ENCODE measurements at regions not wholly inside any gene's neighbourhood (a gene's known extent, or its start where the extent isn't known, plus 50 kb on each side); places are given as distances from the start of the nearest gene placed in this dataset.

- Histone ChIP-seq H3F3A (ENCODE audit: insufficient read depth) (no peaks in the 10 kb centered on the region), H3K79me2 (ENCODE audit: insufficient read depth, low read length) (no peaks in the 10 kb centered on the region), H3K4me2 (ENCODE audit: low read depth, low read length, poor library complexity, severe bottlenecking) (no peak overlapping the region), H3K27me3 (ENCODE audit: low read length) (no peaks in the 10 kb centered on the region), H3K4me3 (ENCODE audit: insufficient read depth, low read length, poor library complexity, severe bottlenecking) (no peak overlapping the region), H3K27ac (ENCODE audit: low read depth, low read length) (no peak overlapping the region), H3K9me3 (ENCODE audit: insufficient read depth, low read length) (no peaks in the 10 kb centered on the region), H3K9ac (ENCODE audit: low read length) (no peak overlapping the region), H4K20me1 (ENCODE audit: low read depth, low read length) (no peaks in the 10 kb centered on the region), H3K9me2 (replicated peaks; ENCODE audit: insufficient read depth, low read length) (no peaks in the 10 kb centered on the region), H2AFZ (ENCODE audit: low read depth, low read length, severe bottlenecking) (no peak overlapping the region), H3K36me3 (ENCODE audit: low read length) (no peaks in the 10 kb centered on the region)
- TF ChIP-seq CTCF (IDR thresholded peaks at IDR 0.05; ENCODE audit: insufficient read depth, low read length, poor library complexity, severe bottlenecking) (no peak), EZH2phosphoT487 (conservative IDR thresholded peaks at IDR 0.05; ENCODE audit: low read length) (no peak)
Observed at GRCh38 chr2:82674652-82675051, 1784.4 kb downstream of the SUCLG1 start.

- no peaks in the 10 kb centered on the region for H3K79me2 ChIP-seq (ENCODE audit: insufficient read depth, low read length)
- H3K9ac ChIP-seq (ENCODE audit: low read length) = no peak overlapping the region
- no peak overlapping the region for H3K4me2 ChIP-seq (ENCODE audit: low read depth, low read length, poor library complexity, severe bottlenecking)
- no peaks in the 10 kb centered on the region for H3K9me3 ChIP-seq (ENCODE audit: insufficient read depth, low read length)
- H3F3A ChIP-seq (ENCODE audit: insufficient read depth) = no peaks in the 10 kb centered on the region
- no peaks in the 10 kb centered on the region for H3K9me2 ChIP-seq (replicated peaks; ENCODE audit: insufficient read depth, low read length)
- no peaks in the 10 kb centered on the region for H3K27me3 ChIP-seq (ENCODE audit: low read length)
- no peak overlapping the region for H3K4me3 ChIP-seq (ENCODE audit: insufficient read depth, low read length, poor library complexity, severe bottlenecking)
- H3K27ac ChIP-seq (ENCODE audit: low read depth, low read length) = no peak overlapping the region
- H3K36me3 ChIP-seq (ENCODE audit: low read length) = no peaks in the 10 kb centered on the region
- TF ChIP-seq EZH2phosphoT487 (conservative IDR thresholded peaks at IDR 0.05; ENCODE audit: low read length) (no peak), CTCF (IDR thresholded peaks at IDR 0.05; ENCODE audit: insufficient read depth, low read length, poor library complexity, severe bottlenecking) (no peak)
- no peaks in the 10 kb centered on the region for H4K20me1 ChIP-seq (ENCODE audit: low read depth, low read length)
- H2AFZ ChIP-seq (ENCODE audit: low read depth, low read length, severe bottlenecking) = no peak overlapping the region
Observed at GRCh38 chr2:82667491-82667890, 1791.6 kb downstream of the SUCLG1 start.

DNA sequence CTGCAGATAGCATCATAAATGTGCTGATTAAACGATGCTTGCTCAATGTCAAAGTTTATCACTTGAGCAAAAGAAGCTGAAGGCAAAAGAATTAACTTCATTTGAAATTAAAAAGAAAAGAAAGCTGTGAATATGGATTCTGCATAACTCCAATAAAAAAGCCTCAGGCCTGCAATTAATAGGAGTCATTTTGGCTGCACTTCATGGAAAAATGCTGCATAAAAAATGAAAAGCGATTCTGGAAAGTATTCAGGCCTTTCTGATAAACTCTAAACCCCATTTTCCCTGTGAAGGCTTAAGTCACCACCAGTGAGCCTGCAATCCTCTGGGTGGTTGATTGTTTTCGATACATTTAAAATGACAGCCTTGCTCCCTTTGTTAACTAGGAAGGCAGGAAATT lies 1793.4 kb downstream of the SUCLG1 start:
- H3K4me2 ChIP-seq (ENCODE audit: low read depth, low read length, poor library complexity, severe bottlenecking) = no peak overlapping the region
- H3K27ac ChIP-seq (ENCODE audit: low read depth, low read length) = no peak overlapping the region
- no peak for TF ChIP-seq CTCF (IDR thresholded peaks at IDR 0.05; ENCODE audit: insufficient read depth, low read length, poor library complexity, severe bottlenecking)
- TF ChIP-seq EZH2phosphoT487 (conservative IDR thresholded peaks at IDR 0.05; ENCODE audit: low read length) = no peak

More for the DNA sequence above, 1793.4 kb downstream of the SUCLG1 start:
- Histone ChIP-seq H3K9me2 (replicated peaks; ENCODE audit: insufficient read depth, low read length) (no peaks in the 10 kb centered on the region), H2AFZ (ENCODE audit: low read depth, low read length, severe bottlenecking) (no peak overlapping the region), H3K9me3 (ENCODE audit: insufficient read depth, low read length) (no peaks in the 10 kb centered on the region), H3K9ac (ENCODE audit: low read length) (no peak overlapping the region), H3K79me2 (ENCODE audit: insufficient read depth, low read length) (no peaks in the 10 kb centered on the region), H4K20me1 (ENCODE audit: low read depth, low read length) (no peaks in the 10 kb centered on the region), H3K4me3 (ENCODE audit: insufficient read depth, low read length, poor library complexity, severe bottlenecking) (no peak overlapping the region), H3K36me3 (ENCODE audit: low read length) (no peaks in the 10 kb centered on the region), H3K27me3 (ENCODE audit: low read length) (no peaks in the 10 kb centered on the region), H3F3A (ENCODE audit: insufficient read depth) (no peaks in the 10 kb centered on the region)

Measured in SU-DHL-6 (cell line).